ENCODE measurements at regions not wholly inside any gene's neighbourhood (a gene's known extent, or its start where the extent isn't known, plus 50 kb on each side); places are given as distances from the start of the nearest gene placed in this dataset.

DNA sequence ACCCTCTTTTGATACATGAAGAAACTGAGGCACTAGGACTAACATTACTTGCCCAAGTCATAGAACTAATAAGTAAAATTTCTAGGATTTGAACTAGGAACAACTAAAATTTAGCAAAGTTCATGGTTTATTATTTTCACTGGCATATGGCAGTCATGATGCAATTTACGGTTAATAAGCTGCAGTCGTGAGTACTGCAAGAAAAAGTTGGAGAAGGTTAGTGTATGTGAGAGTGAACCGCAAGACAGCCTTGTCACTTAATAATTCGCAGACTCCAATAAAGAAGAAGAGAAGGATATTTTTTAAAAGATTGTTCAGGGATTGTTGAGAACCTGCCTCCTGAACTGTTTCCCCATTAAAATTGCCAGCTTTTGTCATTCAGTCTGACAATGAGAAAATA lies 663.4 kb upstream of the TENM4 start:
- H3K4me1 ChIP-seq (ENCODE audit: control insufficient read depth, extremely low read depth, insufficient read depth, low read length): no peaks in the 10 kb centered on the region
- no peak overlapping the region for H3K9ac ChIP-seq (replicated peaks; ENCODE audit: extremely low read depth, insufficient read depth, low read length)
- H4K20me1 ChIP-seq (replicated peaks; ENCODE audit: control insufficient read depth, extremely low read depth, insufficient read depth, low read length): no peaks in the 10 kb centered on the region
- no peak overlapping the region for H3K4me2 ChIP-seq (ENCODE audit: insufficient read depth, low read length)
- H3K27me3 ChIP-seq (ENCODE audit: control insufficient read depth in 2 of 2, insufficient read depth in 2 of 2, low read length in 2 of 2): no peaks in the 10 kb centered on the region
- FAIRE-seq (no peak), DNase-seq (ENCODE audit: low read depth, low spot score) (no peak)
- H3K27ac ChIP-seq (ENCODE audit: insufficient read depth, low read depth, low read length): no peak overlapping the region
- no TSS peak for BruUV-seq (replicated peaks)
- dilution Hi-C loops (cut with MboI; ENCODE audit: extremely low pct_ligation_motif_present, low sequenced_read_pairs) (no loop called here), intact Hi-C loops (cut with micrococcal nuclease) (no loop called here)
- H3K79me2 ChIP-seq (ENCODE audit: control insufficient read depth, insufficient read depth, low read length): no peaks in the 10 kb centered on the region
- ChIA-PET POLR2A (no interaction called here), CTCF (no interaction called here)
- H3K36me3 ChIP-seq (ENCODE audit: control insufficient read depth in 2 of 2, extremely low read depth in 1 of 2, insufficient read depth in 2 of 2, low read length in 2 of 2): no peaks in the 10 kb centered on the region
- H3K9me3 ChIP-seq (replicated peaks; ENCODE audit: control insufficient read depth, insufficient read depth, low read length): no peaks in the 10 kb centered on the region
- no peak overlapping the region for H3K4me3 ChIP-seq (replicated peaks in 1 of 3; ENCODE audit: insufficient read depth in 1 of 3, low read depth in 1 of 3, low read length in 3 of 3)
- no peaks in the 10 kb centered on the region for H3K9me1 ChIP-seq (replicated peaks; ENCODE audit: control insufficient read depth, extremely low read depth, insufficient read depth, low read length)
- TF ChIP-seq MYC (IDR thresholded peaks at IDR 0.05; ENCODE audit: low read depth, low read length) (no peak), JUN (IDR thresholded peaks at IDR 0.05; ENCODE audit: borderline replicate concordance, insufficient read depth, insufficient read length, low read depth) (no peak), FOS (IDR thresholded peaks at IDR 0.05; ENCODE audit: borderline replicate concordance, insufficient read depth, low read length) (no peak), GATA2 (IDR thresholded peaks at IDR 0.05; ENCODE audit: insufficient read depth, insufficient read length, low read depth, low read length) (no peak), EZH2 (IDR thresholded peaks at IDR 0.05; ENCODE audit: borderline replicate concordance, low read depth, low read length, severe bottlenecking) (no peak), POLR2A (IDR thresholded peaks at IDR 0.05; ENCODE audit: low read depth, low read length) (no peak), POLR2AphosphoS5 (IDR thresholded peaks at IDR 0.05; ENCODE audit: insufficient read depth, low read depth, low read length) (no peak)
- TF ChIP-seq, protein P1, sequence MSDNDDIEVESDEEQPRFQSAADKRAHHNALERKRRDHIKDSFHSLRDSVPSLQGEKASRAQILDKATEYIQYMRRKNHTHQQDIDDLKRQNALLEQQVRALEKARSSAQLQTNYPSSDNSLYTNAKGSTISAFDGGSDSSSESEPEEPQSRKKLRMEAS (IDR thresholded peaks at IDR 0.05; ENCODE audit: insufficient read depth, insufficient read length): no peak
- TF ChIP-seq, protein P2, sequence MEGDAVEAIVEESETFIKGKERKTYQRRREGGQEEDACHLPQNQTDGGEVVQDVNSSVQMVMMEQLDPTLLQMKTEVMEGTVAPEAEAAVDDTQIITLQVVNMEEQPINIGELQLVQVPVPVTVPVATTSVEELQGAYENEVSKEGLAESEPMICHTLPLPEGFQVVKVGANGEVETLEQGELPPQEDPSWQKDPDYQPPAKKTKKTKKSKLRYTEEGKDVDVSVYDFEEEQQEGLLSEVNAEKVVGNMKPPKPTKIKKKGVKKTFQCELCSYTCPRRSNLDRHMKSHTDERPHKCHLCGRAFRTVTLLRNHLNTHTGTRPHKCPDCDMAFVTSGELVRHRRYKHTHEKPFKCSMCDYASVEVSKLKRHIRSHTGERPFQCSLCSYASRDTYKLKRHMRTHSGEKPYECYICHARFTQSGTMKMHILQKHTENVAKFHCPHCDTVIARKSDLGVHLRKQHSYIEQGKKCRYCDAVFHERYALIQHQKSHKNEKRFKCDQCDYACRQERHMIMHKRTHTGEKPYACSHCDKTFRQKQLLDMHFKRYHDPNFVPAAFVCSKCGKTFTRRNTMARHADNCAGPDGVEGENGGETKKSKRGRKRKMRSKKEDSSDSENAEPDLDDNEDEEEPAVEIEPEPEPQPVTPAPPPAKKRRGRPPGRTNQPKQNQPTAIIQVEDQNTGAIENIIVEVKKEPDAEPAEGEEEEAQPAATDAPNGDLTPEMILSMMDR (IDR thresholded peaks at IDR 0.05; ENCODE audit: extremely low read depth in 1 of 2, insufficient read depth in 1 of 2, low read depth in 1 of 2, low read length in 2 of 2): no peak
- no peak overlapping the region for H2AFZ ChIP-seq (ENCODE audit: low read depth, low read length)
